Islet of Langerhans (tissue), 1 donor: ENCODE measurements at regions not wholly inside any gene's neighbourhood (a gene's known extent, or its start where the extent isn't known, plus 50 kb on each side); places are given as distances from the start of the nearest gene placed in this dataset.
A peak's percentile ranks its signal among the peaks of the same experiment; 100 is the strongest.

Experiments
- FAIRE-seq: peaks from one replicate; lab custom pipeline; 2011; peaks lifted over from hg19 to GRCh38; lab: Jason Lieb, UNC

DNA sequence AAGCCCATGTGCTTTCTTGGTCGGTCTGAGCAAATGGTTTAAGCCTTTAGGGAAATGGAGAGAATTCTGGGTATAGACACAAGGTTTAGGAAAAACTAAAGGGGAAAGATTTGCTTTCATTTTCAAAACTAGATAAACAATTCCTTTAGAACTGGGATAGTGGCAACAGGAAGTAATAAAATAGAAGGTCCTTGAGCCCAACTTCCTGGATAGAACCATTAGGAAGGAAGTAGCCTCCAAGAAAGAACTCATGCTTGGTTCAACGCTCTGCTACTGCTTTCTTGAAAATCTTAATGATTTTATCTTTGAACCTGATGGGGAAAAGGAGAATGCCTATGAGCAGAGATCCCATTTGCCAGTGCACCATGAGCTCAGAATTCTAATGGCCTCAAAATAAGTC lies 147.0 kb upstream of the THRB start:
- no peak for FAIRE-seq

DNA sequence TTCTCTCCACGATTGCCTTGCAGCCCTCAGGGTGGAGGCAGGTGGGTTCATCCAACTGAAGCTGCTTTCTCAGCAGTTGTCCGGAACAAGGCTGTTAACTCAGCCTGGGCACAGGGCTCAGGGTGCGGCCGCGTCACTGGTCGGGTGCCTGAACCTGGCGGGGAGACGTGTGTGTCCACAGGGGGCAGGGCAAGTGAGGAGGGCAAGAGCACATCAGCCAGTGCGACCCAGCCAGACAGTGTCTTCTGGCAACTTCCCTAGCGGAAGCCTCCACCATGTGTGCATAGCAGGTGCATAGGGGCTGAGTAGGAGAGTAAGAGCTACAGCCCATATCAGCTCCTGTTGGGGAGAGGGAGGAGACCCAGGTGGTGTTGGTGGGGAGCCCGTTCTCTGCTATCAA lies 150.4 kb upstream of the THRB start:
- no peak for FAIRE-seq

DNA sequence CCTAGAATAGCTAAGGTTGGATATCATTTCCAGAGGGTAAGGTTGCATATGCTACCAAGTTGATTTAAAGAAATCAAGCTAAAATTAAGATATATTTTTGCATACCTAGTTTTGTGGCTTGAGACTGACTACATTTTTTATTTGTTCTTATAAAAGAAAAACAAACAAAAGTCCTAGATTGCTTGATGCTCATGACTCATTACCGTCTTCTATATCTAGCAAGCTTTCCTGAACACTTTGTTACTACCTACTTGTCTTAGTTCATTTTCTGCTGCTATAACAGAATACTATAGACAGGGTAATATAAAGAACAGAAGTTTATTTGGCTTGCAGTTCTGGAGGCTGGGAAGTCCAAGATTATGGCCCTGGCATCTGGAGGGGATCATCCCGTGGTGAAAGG lies 152.1 kb upstream of the THRB start:
- no peak for FAIRE-seq

DNA sequence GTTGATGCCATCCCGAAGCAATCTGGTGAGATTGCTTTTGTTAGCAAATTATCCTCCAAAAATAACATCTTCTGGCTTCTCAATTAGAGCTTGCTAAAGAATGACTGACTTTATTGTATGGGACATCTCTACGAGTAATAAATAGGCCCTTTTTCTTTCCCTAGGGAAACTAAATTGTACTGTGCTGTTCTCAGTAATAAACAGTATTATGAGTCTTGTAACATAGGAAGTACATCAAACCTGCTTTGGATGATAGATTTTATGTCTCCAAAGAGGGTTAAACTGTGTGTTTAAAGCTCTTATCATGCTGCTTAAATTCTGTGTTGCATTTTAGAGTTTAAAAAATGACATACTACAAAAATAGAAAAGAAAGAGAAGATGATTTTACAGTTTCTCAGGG lies 153.4 kb upstream of the THRB start:
- FAIRE-seq: no peak

DNA sequence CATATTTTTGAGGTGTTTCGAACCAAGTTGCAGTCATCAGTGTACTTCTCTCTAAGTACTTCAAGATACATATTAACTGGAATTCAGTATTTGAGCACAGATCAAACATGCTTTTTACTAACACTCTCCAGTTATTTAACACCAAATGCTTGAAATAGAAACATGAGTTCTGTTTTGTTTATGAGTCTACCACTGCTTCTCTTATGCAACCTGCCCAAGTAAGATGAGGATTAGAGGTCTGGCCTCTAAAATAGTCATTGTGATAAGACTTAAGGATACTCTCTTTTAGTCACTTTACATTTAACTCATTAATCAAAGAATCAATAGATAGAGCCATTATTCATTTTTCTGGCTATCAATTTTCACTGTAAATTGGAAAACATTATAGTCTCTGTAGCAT lies 156.2 kb upstream of the THRB start:
- FAIRE-seq: no peak

DNA sequence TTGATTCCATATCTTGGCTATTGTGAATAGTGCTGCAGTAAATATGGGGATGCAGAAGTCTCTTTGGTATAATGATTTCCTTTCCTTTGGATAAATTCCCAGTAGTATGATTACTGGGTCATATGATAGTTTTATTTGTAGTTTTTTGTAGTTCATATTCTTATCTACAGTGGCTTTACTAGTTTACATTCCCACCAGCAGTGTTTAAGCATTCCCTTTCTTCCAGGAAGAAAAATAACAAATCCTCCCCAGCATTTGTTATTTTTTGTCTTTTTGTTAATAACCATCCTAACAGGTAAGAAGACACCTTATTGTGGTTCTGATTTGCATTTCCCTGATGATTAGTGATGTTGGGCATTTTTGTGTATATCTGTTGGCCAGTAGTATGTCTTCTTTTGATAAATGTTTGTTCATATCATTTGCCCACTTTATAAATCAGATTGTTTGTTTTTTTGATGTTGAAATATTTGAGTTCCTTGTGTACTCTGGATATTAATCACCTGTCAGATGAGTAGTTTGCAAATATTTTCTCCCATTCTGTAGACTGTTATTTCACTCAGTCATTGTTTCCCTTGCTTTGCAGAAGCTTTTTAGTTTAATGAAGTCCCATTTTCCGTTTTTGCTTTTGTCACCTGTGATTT lies 163.3 kb upstream of the THRB start:
- FAIRE-seq: peak; percentile 24

DNA sequence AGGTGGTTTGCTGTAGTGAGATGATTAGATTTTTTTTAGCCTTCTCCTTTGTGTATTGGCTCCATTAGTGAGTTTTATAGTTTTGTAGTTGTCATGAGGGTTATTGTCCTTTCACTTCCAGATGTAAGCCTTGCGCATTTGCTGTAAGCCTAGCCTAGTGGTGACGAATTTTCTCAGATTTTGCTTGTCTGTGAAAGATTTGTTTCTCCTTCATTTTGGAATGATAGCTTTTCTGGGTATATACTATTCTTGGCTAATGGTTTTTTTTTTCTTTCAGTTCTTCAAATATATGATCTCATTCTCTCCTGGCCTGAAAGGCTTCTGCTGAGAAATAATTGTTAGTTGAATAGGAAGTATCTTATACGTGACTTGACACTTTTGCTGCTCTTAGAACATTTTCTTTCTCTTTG lies 166.5 kb upstream of the THRB start:
- no peak for FAIRE-seq

DNA sequence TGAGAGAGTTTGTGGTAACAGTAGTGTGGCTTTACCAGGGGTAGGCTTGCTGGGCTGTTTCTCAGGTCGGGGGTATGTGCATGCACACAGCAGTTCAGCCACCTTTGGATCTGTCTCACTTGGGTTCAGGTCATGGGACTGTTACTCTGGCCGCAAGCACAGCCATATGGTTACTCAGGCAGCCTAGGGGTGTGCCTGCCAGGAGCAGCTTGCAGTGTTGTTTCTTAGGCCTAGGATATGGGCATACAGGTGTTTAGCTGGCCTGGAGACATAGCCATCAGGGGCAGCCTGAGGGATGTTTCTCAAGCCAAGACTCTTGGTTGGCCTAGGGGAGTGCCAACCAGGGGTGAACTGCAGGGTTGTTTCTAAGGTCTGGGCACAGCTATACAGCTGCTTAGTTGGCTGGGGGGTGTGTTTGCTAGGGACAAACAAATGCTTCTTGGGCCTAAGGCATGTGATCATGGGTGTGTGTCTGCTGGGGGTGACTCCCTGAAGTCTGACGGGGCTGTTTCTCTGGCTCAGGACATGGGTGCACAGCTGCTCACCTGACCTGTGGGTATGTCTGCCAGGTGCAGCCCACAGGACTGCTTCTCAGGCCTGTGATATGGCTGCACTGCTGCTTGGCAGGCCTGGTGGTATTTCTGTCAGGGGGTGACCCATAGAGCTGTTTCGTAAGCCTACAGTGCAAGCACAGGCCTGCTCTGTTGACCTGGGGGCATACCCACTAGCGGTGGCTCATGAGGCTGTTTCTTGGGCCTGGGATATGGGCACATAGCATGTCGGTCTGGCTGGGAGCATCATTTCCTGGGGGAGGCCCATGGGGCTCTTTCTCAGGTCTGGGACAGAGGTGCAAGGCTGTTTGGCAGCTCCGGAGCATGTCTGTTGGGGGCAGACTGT lies 168.0 kb upstream of the THRB start:
- no peak for FAIRE-seq

DNA sequence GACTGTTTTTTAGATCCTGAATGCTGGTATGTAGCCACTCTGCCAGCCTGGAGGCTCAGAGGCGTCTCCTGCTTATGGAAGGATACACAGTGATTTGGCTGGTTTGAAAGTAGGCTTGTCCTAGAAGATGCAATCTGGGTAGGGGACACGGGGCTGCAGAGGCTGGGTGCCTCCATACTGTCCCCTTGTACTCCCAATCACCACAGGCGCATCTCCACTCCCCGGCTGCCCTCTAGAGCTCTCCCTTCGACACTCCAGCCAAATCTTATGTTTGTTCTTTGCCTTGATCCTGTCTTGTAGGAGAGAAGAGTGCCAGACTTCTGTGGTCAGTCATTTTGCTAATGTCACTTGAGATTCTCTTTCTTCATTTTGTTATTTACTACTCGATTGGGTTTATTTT lies 168.8 kb upstream of the THRB start:
- FAIRE-seq: no peak

DNA sequence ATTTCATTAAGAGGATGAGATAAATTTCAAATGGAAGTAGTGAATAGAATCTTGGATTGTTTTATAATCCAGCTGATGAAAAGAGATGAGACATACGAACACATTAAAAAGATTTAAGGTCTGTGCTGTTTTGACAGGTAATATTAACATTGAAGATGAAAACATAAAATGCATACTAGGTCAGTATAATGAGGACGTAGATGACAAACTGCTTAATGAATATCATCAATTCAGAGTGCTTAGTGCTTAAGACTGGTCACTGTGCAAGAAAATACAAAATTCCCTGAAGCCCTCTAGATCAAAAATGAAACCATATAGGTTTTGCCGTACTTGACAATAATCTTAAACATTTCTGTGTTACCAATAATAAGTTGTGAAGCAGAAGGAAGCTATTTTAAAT lies 173.4 kb upstream of the THRB start:
- no peak for FAIRE-seq

DNA sequence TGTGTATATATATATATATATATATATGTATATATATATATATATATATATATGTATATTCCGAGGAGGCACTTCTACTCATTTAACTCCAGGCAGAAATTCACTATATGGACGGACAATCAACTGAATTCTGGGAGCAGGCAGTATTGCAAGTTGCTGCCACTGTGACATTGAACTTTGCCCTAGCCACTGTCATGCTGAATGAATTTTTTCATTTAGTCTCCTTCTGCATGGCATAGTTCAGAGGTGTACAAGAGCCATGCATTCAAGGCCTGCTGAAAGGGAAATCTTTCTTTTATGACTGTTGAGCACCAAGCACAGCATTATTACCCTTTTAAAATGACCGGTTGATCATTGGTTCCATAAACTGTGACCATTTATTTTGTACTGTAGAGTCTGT lies 176.2 kb upstream of the THRB start:
- FAIRE-seq: no peak

DNA sequence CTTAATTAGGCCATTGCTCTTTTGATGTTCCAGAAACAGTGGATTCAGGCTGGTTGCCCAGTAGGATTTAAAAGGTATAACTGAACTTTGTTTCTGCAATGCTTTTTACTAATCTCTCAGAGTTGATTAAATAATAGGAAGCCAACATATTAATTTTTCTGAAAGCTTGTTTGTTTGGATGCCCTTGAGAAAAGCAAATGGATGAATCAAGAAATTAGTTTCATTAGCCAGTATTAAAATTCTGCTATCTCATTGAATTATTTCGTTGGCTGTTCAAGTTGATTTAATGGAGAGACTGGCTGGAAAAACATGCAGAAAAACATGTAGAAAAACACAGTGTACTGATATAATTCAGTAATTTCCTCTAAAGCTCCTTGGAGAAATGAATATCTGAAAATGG lies 178.9 kb upstream of the THRB start:
- peak; percentile 24 for FAIRE-seq

DNA sequence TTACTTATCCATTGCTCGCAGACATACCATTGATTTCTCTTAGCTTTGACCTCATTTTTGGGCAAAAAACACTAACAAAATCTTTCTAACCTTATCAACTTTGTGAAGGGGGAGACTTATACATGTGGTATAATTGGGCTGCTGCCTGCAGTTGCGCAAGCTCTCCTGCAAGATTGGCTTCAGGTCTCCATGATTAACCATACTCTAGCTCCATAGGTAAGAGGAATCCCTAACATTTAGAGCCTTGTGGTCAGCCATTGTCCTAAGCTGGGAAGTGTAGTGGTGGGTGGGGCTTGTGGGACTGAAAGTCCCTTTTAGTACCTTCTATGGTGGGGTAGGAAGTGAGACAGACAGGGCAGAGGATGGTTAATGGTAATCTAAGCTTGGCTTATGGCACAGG lies 179.6 kb upstream of the THRB start:
- no peak for FAIRE-seq

DNA sequence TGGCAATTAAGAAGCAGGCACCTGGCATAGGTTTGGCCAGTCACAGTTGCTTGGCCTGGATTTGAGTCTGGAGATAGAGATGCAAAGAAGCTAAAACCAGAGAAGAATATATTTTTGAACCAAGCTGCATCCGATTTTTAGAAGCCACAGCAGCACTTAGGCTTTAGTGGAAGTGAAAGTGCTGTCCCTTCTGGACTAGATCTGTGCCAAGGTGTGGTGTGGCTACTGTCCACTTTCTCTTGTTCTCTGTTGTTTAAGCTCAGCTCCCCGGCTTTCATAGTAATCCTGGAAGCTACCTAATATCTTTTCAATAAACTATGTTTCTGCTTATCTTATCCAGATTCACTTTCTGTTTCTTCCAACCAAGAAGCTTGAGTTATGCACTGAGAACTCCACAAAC lies 183.4 kb upstream of the THRB start:
- FAIRE-seq: no peak

DNA sequence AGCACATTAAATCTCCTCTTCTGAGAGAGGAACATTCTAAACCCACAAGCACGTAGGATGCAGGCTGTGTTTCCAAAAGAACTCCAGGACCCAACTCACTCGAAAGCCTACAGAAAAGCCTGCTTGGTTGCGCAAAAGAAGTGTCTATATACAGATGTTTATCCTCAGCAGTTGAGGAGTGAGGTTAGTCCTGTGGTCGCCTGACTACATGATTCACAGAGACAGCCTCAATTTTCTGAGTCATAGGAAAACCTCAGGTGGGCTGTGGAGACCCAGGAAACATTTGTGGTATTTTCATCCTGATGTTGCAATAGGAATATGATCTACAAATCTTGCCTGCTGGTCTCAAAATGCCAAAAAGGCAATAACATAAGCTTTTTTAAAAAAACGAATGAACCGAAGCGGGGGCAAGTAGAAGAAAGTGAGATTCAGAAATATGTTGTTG lies 183.8 kb upstream of the THRB start:
- no peak for FAIRE-seq

DNA sequence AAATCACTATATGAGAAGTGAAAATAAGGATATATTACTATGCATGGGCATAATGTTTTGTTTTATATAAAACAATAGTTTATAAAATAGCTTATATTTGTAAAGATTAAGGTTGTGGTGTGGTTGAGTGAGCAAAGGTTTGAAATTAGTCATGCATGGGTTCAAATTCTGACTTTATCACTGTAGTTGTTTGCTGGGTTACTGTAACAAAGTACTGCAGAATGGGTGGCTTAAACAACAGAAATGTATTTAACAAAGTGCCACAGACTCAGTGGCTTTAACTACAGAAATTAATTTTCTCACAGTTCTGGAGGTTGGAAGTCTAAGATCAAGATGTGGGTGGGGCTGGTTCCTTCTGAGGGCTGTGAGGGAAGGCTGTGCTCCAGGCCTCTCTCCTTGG lies 184.8 kb upstream of the THRB start:
- FAIRE-seq: no peak

DNA sequence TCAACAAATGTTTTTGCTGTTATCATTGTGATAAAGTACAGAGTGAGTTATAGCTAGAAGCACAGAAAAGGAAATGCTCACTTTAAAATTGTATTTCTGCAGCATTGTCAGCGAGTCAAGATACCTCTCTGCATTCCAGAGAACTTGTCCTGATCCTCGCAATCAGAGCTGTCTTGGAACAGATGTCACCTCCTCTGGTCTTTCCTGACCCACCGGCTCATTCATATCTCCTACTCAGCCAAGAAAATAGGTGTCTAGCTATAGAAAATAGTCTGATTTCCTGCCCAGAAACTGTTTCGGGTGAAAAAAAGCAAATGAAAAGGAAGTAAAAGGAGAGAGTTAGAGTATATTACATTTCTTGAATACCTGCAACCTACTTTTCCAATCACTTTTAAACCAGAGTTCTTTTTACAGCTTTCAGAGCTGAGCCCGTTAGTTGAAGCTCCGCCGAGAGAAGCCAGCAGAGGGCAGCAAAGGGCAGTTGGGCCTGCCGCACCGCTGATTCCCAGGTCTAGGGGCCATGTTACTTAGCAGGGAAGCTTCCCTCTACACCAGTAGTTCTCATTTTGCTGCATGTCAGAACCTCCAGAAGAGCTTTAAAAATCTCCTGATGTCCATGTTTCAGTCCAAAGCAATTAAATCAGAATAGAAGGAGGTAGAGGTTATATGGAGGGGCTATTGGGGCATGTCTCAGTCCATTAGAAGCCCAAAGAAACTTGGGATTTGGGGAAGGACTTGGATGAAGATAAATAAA lies 185.7 kb upstream of the THRB start:
- no peak for FAIRE-seq

DNA sequence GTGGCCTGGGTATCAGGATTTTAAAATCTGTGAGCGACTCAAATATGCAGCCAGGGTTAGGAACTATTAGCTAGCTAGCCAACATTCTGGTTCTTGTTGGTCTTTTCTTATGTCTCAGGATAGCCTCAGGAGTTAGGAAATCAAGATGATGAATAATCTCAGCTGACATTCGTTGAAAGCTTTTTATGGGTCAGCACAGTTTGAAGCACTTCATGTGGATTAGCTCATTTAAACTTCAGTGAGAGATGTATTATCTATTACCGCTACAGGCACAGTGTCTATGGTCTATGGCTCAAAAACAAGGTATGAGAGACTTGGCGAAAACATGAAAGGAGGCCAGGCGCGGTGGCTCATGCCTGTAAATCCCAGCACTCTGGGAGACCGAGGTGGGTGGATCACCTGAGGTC lies 187.5 kb upstream of the THRB start:
- no peak for FAIRE-seq

DNA sequence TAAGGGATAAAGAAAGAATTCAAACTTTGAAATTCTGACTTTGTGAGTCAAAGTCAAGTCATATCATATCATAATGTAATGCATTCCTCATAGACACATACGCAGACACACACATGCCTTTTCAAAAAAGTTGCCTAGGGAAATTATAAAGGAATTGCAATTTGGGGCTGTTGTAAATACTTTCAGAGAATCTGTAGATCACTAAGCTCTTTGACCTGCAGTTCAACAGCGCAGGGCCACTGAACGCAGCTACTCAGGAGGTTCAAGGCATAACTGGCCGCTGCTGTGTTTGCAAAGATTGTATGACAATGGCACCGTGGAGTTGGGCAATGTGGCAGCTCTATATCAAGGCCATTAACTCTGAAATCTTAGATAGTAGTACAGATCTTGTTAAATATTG lies 188.4 kb upstream of the THRB start:
- no peak for FAIRE-seq

DNA sequence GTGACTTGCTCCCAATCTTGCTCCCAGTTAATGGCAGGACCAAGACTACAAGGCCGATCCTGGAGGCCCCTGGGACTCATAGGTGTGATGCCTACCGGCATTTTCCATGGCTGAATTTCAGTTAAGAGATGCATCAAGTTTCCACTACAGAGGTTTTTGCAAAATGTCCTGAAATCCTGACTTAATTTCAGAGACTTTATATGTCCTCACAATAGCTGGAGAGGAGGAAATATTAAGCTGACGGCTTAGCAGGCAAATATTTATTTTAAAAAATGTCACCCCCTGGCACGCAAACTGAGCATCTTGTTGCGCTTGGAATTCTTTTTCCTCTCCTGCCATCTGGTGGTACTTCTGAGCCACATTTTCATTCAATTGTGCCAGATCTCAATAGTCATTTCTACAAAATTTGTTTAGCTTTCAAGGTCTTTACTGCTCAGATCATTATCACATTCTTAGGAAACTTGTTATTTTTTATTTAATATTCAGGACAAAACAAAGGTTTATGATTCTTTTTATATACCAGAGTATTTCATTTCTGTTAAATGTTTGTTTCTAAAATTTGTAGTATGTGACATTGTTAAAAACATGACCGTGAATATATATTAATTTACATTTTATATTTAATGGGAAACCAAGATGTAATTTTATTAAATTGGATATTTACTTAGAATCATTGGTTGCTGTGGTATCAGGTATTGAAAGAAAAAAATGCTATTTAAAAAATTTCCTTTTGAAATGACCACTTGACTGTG lies 189.2 kb upstream of the THRB start:
- FAIRE-seq: peak; percentile 100

DNA sequence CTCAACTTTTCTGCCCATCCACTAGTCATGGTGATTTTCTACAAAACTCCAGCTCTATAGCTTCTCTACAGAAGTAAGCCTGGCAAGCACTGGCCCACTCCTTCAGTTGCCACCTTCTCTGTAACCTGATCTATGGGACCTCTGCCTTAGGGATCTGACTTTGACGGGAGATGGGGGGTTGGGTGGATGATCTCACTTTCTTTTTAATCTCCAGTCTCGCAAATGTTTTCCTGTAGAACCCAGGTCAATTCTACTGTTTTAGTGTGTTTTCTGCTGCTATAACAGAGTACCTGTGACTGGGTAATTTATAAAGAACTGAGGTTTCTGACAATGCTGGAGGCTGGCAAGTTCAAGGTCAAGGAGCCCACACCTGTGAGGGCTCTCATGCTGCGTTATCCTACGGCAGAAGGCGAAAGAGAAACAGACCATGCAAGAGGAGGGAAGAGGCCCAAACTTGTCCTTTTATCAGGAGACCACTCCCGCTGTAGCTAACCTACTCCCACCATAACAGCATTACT lies 189.9 kb upstream of the THRB start:
- FAIRE-seq: no peak

DNA sequence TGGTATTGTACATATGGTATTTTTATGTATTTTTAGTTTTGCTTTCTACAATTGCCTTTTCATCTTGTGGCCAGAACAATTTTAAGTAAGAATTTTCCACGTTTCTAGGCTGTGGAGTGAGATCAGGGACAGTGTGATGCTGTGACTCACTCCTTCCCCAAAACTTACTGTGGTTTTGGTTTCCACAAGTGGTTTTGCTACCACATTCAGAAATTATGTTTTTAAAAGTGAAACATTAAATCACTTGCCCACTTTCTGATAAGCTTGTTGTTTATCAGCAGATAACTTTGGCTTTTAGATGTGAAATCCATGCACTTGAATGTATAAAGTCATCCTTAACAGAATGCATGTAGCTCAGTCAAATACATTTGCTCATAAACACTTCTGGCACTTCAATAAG lies 192.2 kb upstream of the THRB start:
- no peak for FAIRE-seq
